GM18861 (cell line): ENCODE measurements at regions not wholly inside any gene's neighbourhood (a gene's known extent, or its start where the extent isn't known, plus 50 kb on each side); places are given as distances from the start of the nearest gene placed in this dataset.
"Not testable (repeated sequence)": the region's sequence is repeated elsewhere in the genome, so short reads cannot be mapped to it uniquely, and the experiment has no call there.

Experiments
- ATAC-seq: cut with Tn5 transposase; IDR thresholded peaks from one replicate; pipeline ENCODE4 v1.9.1; 2021; ENCODE audit not compliant: unreplicated experiment

DNA sequence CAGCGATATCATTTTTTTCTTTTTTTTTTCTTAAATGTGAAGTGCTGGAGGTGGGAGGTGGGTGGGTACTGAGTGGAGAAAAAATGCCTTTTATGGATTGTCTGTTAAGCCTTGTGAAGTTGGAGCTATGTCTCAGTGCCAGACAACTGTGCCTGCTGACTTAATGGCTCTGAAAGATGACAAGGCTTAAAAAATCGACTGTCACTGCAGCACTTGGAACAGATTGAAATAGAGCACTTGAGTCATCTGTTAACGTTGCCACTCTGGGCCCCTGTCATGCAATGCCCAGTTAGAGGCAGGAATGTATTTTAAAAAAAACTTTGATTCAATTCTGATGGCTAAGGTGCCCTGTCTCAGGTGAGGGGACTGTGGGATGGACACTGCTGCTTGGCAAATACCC is 108.2 kb upstream of the HS3ST2 start:
- no peak for ATAC-seq

DNA sequence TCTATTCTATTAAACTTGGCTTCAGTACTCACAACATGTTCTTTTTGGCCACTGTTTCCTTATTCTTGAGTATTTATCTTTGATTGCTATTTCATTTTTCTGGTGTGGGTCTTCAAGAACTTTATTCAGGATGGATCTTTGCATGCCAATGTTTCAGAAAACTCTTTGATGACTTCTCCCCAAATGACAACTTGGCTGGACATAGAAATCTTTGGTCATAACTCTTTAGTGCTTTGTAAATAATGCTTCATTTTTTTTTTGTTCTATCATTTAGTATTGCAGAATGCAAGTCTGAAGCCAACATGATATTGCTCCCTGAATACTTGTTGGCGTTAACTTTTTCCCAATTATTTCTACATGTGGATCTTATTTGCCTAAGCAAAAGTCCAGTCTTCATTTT is 103.6 kb upstream of the HS3ST2 start:
- ATAC-seq: no peak

DNA sequence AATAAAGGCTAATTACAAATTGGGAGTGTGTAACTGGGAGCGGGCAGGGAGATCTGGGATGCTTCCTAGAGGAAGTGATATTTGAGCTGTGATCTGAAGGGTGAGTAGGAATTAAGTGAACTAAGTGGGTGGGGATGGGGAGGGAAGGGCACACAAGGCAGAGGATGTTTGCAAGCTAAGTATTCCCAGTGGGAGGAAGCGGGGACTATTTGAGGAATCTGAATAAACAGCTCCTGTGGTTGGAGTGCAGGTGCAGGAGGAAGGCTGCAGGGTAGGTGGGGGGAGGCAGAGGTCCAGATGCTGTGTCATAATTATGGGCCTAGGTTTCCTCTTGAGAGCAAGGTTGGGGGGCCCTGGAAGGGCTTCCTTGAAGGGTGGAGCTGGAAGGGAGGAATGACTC is 102.1 kb upstream of the HS3ST2 start:
- ATAC-seq: no peak

DNA sequence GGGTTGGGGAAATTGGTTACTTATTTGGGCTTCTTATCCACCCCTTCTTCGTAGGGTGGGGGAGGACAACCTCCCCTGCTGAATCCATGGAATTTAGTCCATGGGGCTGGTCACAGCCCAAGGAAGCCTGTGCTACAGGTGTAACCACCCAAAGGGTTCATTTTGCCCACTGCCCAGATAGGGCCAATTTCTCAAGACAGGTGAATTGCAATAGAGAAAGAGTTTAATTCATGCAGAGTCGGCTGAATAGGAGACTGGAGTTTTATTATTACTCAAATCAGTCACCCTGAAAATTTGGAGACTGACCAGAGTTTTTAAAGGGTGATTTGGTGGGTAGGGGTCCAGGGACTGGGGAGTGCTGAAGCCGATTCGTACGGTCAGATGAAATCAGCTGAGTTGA is 101.5 kb upstream of the HS3ST2 start:
- no peak for ATAC-seq

DNA sequence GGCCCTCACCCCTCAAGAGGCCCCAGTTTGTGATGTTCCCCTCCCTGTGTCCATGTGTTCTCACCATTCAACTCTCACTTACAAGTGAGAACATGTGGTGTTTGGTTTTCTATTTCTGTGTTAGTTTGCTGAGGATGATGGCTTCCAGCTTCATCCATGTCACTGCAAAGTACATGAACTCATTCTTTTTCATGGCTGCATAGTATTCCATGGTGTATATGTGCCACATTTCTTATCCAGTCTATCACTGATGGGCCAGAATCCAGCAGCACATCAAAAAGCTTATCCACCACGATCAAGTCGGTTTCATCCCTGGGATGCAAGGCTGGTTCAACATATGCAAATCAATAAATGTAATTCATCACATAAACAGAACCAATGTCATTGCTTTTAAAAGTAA is 95.4 kb upstream of the HS3ST2 start:
- ATAC-seq: not testable (repeated sequence)

DNA sequence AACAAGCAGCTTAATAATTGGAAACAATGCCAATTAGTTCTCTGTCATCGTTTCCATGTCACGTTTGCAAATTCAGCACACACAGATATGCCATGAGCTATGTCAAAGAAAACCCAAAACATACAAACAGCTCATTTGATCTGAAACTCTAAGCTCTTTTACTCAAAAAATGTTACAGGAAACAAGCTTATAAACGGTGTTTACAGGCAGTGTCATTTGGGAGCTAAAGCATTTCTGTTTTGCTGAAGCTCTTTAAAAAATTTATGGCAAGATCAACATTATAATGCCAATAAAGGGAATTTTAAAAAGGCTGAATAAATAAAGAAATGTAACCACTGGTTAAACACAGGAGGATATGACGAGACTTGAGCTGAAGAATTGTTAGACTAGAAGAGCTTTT is 94.0 kb upstream of the HS3ST2 start:
- ATAC-seq: no peak

DNA sequence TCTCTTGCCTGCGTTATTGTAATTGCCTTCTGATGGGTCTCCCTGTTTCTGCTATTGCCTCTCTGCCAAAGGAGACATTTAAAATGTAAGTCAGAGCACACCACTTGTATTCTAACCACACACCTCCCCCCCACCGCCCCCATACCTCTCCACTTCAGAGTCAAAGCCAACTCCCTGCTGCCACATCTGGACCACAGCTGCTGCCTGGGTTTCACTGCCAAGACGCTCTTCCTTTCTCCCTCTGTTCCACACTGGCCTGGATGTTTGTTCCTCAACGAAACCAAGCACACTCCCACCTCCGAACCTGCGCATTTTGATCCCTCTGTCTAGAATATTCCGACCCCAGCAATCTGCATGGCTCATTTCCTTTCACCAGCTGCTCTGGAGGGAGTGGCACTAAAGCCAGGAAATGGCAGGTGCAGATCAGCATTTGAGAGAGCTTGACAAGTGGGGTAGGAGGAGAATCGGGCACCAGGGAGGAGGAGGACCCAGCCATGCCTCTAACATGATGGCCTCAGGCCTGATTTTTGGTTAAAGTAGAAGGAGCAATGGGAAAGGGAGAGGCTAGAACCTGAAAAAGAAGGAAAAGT is 92.4 kb upstream of the HS3ST2 start:
- ATAC-seq: no peak

DNA sequence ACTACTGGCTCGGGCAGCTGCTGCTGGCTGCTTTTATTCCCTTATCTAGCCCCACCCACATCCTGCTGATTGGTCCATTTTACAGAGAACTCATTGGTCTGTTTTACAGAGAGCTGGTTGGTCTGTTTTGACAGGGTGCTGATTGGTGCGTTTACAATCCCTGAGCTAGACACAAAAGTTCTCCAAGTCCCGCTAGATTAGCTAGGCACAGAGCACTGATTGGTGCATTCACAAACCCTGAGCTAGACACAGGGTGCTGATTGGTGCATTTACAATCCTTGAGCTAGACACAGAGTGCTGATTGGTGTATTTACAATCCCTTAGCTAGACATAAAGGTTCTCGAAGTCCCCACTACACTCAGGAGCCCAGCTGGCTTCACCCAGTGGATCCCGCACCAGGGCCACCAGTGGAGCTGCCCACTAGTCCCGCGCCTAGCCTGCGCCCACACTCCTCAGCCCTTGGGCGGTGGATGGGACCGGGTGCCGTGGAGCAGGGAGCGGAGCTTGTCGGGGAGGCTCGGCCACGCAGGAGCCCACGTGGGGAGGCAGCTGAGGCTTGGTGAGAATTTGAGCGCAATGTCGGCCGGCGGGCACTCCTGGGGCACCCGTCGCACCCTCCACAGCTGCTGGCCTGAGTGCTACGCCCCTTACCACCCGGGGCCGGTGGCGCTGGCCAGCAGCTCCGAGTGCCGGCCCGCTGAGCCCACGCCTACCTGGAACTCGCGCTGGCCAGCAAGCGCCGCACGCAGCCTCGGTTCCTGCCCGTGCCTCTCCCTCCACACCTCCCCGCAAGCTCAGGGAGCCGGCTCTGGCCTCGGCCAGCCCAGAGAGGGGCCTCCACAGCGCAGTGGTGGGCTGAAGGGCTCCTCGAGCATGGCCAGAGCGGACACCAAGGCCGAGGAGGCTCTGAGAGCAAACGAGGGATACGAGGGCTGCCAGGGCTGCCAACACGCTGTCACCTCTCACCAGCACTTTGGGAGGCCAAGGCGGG is 91.1 kb upstream of the HS3ST2 start:
- ATAC-seq: not testable (repeated sequence)

DNA sequence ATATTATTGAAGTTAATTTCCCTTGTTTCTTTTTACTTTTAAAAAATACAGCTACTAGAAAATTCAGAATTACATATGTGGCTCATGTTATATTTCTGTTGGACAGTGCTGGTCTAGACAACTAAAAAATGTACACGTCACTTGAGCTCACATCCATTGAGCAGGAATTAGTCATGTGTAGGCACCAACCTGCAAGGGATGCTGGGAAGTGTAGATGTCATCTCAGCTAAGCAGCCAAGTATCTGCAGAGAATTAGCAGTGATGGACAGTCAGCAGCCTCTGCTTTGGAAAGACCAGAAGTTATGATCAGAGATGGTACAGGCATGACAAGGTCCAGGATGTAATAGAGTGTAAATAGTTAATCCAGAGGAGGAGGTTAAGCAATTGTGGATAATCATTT is 87.1 kb upstream of the HS3ST2 start:
- no peak for ATAC-seq

DNA sequence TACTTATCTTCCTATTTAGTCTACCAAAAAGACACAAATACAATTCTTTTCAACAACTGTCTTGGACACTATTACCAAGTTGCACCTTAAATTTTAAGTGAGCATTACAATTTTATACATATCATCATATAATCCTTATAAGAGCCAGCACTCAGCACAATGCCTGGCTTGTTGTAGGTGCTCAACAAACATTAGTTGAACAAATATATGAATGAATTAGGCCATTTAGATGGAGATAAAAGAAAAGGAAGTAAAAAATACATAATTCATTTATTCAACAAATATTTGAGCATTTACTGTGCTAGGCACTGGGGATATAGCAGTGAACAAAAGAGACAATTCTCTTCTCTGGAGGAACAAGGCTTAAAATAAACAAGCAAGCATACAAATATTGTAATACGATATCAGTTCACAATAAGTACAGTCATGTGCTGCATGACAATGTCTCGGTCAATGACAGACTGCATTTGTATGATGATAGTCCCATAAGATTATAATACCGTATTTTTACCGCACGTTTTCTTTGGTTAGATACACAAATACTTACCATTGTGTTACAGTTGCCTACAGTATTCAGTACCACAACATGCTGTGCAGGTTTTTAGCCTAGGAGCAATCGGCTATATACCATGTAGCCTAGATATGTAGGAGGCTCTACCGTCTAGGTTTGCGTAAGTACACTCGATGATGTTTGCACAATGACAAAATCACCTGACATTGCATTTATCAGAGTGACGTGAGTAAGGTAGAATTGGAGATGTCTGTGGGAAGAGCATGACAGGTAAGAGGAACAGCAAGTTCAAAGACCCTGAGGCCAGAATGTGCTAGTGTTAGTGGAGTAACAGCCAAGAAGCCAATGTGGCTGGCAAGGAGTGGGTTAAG is 86.4 kb upstream of the HS3ST2 start:
- no peak for ATAC-seq

DNA sequence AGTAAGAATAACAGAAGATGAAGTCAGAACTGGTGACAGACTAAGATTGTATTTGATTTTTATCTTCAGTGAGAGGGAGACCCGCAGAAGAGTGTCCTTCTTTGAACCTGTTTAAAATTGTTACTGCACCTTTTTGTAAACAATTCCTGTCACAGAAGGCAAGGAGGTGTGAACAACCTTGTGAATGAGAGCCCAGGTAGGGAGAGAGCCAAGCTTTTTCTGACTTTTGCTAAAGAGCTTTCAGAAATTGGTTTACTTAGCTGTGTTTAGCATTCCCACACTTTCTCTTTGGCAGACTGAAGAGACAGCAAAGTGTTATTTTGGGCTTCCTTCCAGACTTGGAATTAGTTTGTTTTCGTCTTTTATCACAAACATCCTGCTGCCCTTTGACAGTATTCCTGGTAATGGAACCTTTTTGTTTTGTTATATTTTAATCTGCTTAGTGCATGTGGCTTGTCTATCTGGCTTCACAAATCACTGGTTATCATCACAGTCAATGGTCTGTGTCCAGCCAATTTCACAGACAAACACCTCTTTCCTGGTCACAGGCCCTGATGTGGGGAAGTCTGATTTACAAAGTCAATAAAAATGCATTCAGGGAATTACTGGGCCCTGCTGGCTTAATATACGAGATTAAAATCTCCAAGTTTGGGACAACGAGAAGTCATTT is 85.7 kb upstream of the HS3ST2 start:
- ATAC-seq: no peak

DNA sequence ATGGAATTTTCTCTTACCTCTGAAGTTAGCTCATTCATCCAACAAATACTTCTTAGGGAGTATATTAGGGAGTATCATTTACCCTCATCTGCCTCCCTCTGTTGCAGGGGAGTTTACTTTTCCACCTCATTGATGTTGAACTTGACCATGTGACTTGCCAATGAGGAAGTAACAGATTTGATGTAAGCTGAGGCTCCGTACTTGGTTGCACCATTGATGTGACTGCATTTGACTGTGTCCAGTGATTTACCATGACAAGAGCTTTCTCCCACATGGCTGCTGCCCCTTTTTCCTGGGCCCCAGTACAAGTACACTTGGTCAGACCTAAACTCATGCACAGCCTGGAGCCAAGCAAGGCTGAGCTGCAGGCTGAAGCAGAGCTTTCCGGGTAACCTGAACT is 81.6 kb upstream of the HS3ST2 start:
- ATAC-seq: no peak

DNA sequence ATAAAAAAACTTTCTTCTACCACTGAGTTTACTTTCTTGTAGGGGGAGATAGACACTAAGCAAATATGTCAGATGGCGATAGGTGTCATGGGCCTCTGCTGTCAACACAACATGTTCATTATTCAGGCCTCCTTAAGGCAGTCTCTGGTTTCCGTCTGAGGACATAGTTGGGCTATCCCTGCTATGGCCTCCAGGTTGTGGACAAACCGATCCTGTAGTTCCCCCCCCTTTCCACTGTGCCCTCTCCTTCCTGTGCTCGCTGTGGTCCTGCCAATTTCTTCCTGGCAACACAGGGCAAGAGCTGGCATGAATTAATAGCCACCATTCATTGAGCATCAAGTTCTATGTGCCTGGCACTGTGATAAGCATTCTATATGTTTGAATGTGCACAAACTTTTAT is 81.0 kb upstream of the HS3ST2 start:
- ATAC-seq: no peak

DNA sequence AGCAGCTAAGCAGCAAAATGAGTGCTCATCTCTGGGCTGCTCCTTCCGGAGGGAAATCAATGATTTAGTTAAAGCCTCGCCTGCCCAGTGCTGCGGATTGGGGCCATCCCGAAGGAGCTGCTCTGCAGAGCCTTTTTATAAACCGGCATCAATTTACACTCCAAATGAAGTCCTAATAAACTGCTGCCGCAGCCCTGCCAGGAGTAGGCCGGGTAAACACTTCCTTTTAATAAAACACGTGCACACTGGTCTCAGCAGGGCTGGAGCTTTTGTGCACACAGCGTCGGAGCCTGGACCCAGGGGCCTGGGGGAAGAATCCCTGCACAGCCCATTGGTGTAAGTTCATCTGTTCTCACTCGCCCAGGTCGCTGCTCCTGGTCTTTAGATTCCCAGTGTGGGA is 79.6 kb upstream of the HS3ST2 start:
- no peak for ATAC-seq

DNA sequence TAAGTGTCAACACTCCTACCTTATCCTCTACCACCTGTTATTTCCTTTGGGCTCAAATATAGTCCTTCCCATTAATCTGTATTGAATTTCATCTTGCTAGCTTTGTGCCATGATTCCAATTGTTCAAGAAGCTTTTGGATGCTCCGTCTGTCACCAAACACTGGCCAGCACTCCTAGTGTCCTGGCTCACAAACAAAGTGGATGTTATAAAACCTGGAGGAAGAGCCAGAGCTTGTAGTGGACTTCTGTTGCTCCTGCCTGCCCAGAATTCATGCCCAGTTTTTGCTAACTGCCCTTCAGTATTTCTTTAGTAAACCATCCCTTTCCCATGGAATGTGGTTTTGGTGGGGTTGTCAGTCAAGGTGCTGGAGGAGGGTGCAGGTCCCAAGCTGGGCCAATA is 77.2 kb upstream of the HS3ST2 start:
- no peak for ATAC-seq

DNA sequence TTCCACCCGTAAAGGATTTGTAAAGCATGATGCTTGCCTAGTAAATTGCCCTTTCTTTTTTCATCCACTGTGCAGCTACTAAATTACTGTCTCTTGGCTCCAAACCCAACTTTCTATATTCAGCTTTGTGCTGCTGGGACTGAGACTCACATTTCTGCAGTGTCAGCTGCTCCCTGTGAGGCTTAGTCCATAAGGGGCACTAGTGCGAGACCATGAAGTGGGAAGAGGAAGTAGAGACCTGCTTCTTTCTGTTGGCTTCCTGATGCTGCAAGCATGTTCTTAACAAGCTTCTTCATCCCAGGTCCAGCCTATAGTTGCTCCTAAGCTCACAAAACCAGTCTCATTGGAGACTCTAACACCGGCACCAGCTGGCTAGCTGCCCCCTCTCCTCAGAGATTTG is 74.9 kb upstream of the HS3ST2 start:
- no peak for ATAC-seq

DNA sequence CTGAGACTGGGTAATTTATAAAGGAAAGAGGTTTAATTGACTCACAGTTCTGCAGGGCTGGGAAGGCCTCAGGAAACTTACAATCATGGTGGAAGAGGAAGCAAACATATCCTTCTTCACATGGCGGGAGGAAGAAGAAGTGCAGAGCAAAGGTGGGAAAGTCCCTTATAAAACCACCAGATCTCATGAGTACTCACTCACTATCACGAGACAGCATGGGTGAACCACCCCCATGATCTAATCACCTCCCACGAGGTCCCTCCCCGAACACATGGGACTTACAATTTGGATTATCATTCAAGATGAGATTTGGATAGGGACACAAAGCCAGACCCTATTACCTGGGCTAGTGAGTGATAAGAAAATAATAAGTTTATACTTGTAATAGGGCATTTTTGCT is 70.6 kb upstream of the HS3ST2 start:
- ATAC-seq: no peak

DNA sequence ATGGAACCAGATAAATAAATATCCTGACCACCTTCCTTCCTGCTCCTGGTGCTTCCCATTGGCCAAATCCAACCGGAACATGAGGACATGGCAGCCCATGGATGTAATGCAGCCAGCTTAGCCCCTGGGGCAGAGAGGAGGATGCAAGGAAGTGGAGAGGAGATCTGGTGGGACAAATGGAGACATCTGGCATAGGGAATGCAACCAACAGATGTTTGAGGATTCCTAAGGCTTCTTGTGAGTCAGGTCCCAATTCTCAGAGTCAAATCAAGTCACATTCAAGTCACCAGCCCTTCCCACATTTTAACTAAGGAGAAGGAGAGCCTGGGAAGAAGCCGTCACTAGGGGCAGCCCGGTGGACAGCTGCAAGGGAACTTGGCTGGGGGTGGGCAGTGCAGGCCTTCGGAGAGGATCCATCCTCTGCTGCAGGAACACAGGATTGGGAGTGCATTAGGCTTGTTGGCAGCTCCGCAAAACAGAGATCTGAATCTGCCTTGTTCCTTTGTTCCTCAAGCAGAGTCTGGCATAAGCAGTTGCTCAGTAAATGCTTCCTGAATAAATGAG is 62.8 kb upstream of the HS3ST2 start:
- ATAC-seq: no peak

DNA sequence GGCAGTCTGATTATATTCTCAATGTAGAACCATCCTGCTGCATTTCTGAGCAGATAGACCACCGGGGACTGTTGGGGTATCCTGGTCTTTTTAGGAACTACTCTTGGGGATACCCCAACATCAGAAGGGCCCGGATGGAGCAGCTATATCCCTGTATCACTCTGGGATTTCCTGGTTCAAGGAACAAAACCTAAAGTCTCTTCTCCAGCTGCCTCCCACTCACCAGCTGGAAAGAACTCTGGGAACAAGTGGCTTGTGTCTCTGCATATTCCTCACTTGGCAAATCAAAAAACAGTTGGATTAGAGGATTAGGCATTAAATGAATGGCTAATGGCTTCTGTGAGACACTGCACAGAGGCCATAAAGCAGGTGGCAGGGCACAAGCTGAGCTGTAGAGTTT is 62.3 kb upstream of the HS3ST2 start:
- no peak for ATAC-seq

DNA sequence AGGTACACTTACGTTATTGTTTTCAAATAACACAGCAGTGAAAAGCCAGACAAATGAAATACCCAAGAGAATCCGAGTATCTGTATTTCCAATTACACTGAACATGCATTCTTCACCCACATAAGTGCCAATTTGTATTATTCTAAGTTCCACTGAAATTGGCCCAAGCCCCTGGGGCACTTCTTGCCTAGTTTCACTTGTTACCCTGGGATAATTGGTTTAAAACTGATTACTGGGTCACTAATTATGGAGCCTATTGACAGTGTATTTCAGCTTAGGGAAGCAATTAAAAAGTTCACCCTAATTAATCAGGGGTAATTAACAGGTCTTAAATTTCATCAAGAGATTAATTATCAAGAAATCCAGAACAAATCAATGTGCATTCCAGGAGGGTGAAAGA is 60.5 kb upstream of the HS3ST2 start:
- no peak for ATAC-seq

DNA sequence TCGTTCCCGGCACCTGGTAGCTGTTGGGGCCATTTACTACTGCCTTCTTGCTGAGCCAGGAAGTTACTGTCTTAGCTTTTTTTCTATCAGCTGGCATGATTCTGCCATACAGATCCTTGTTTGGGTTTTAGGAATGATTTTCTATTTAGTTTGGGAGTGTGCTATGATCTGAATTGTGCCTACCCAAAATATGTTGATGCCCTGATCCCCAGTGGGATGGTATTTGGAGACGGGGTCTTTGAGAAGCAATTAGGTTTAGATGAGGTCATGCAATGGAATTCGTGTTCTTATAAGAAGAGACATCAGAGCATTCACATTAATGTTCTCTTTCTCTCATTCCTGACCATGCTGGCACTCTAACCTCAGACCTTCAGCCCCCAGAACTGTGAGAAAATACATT is 59.4 kb upstream of the HS3ST2 start:
- ATAC-seq: no peak
